Stomach (tissue), 4 donors: ENCODE measurements at regions not wholly inside any gene's neighbourhood (a gene's known extent, or its start where the extent isn't known, plus 50 kb on each side); places are given as distances from the start of the nearest gene placed in this dataset.

Source experiments
- EP300 ChIP-seq: sonication (generic); formaldehyde crosslinking; IDR thresholded peaks from one replicate; pipeline ENCODE4 v1.6.1; 2017; ENCODE audit warnings: antibody characterized with exemption
- POLR2A ChIP-seq, 4 donors: fragments of 450-650 bp; IDR thresholded peaks; one replicate each; pipeline ENCODE4 v1.6.1; 2016; ENCODE audit warnings: antibody characterized with exemption in 4 of 4, control low read depth in 2 of 4, mild to moderate bottlenecking in 1 of 4, moderate library complexity in 1 of 4
- POLR2AphosphoS5 ChIP-seq, 3 donors: sonication (generic); formaldehyde crosslinking; IDR thresholded peaks; one replicate each; pipeline ENCODE4 v1.6.1; 2016; ENCODE audit warnings: antibody characterized with exemption in 3 of 3
- TF ChIP-seq, protein P1 (sequence below), 7 experiments: fragments of 450-650 bp in 4 of 7; fragments of 200-600 bp in 3 of 7; sonication (generic) in 3 of 7; IDR thresholded peaks; one replicate each; pipeline ENCODE4 v1.5.1; 2016 to 2019; ENCODE audit warnings: antibody characterized with exemption in 7 of 7, control low read depth in 2 of 7, mild to moderate bottlenecking in 1 of 7

- TF ChIP-seq POLR2AphosphoS5 (IDR thresholded peaks at IDR 0.05) = no peak
- TF ChIP-seq, protein P1, sequence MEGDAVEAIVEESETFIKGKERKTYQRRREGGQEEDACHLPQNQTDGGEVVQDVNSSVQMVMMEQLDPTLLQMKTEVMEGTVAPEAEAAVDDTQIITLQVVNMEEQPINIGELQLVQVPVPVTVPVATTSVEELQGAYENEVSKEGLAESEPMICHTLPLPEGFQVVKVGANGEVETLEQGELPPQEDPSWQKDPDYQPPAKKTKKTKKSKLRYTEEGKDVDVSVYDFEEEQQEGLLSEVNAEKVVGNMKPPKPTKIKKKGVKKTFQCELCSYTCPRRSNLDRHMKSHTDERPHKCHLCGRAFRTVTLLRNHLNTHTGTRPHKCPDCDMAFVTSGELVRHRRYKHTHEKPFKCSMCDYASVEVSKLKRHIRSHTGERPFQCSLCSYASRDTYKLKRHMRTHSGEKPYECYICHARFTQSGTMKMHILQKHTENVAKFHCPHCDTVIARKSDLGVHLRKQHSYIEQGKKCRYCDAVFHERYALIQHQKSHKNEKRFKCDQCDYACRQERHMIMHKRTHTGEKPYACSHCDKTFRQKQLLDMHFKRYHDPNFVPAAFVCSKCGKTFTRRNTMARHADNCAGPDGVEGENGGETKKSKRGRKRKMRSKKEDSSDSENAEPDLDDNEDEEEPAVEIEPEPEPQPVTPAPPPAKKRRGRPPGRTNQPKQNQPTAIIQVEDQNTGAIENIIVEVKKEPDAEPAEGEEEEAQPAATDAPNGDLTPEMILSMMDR (IDR thresholded peaks at IDR 0.05) = no peak
- TF ChIP-seq POLR2A (IDR thresholded peaks at IDR 0.05) = no peak
- no peak for TF ChIP-seq EP300
Observed at GRCh38 chr11:69884286-69884685, 65.1 kb upstream of the FGF3 start.
